ENCODE measurements at regions not wholly inside any gene's neighbourhood (a gene's known extent, or its start where the extent isn't known, plus 50 kb on each side); places are given as distances from the start of the nearest gene placed in this dataset.
"Not testable (repeated sequence)": the region's sequence is repeated elsewhere in the genome, so short reads cannot be mapped to it uniquely, and the experiment has no call there.

DNA sequence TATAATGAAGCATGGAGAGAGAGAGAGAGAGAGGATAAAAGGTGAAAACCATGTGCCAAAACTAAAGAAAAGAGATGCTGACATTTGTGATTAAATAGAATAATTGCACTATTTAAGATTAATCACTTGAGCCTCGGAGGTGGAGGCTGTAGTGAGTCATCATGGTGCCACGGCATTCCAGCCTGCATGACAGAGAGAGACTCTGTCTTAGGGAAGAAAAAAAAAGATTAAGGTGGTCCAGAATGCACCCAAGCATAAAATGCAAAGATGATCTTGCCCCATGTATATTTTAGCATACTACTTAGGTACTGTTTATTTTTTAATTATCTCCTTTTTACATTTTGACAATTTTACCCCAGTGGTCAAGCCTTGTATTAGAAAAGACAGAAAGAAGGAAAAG lies 742.5 kb downstream of the SPATA31A1 start:
- DNase-seq = peak in 31 of 42 donors; percentile 1 to 67 (median 16)
- intact Hi-C loops (cut with DNase I) = not testable (repeated sequence)

DNA sequence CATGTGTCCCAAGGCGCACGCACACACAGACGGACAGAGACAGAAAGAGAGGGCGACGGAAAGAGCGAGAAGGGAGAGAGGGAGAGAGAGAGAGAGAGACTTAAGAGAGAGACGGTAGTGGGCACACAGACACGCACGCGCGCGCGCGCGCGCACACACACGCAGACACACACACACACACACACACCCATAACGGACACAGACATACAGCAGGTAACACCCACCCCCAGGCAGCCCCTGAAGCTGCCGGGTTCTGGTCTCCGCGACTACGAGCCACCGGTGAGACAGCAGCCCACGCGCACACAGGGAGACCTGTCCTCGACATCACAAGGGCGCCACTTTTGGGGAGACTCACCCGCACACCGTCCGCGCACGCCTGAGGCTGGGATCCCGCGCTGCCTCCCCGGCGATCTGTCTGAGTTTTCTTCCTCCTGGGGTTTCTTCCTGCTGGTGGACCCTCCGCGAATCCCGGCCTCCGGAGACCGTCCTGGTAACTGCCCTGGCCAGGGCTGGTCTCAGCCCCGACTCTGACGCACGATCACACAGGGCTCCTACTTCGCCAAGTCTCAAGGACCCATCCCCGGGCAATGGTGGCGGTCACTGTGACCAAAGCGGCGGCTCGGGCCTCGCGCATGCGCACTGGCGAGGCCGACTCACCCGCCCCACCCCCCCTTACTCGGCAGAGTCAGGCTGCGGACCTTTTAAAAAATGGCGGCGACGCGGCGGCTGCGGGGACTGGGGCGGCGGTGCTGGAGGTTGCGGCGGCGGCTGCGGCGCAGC lies 750.7 kb downstream of the SPATA31A1 start:
- peak in 40 of 42 donors; percentile 1 to 73 (median 35) for DNase-seq
- intact Hi-C loops (cut with DNase I) = not testable (repeated sequence)

- intact Hi-C loops (cut with DNase I) = not testable (repeated sequence)
- peak in 3 of 42 donors; percentile 5 to 25 (median 6) for DNase-seq
Measured at GRCh38 chr9:40106783-40107248, 751.3 kb downstream of the SPATA31A1 start.

DNA sequence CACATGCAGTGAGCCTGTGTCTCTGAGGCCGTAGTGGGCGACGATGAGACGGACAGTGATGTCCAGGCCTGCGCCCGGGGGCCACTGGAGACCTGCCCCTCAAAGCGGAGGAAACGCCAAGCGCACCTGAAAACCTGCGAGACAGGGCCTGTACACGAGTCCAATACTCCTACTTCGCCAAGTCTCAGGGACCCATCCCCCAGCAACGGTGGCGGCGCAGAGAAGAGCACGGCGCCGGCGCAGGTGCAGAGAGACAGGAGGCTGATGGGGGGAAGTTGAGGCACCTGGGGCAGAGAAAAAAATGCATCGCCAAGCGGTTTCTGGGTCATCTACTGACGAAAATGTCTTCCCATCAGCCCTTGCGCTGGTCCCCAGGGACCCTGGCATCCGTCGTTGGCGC lies 751.8 kb downstream of the SPATA31A1 start:
- DNase-seq = peak in 2 of 42 donors; percentile 5 to 22
- intact Hi-C loops (cut with DNase I) = not testable (repeated sequence)

DNA sequence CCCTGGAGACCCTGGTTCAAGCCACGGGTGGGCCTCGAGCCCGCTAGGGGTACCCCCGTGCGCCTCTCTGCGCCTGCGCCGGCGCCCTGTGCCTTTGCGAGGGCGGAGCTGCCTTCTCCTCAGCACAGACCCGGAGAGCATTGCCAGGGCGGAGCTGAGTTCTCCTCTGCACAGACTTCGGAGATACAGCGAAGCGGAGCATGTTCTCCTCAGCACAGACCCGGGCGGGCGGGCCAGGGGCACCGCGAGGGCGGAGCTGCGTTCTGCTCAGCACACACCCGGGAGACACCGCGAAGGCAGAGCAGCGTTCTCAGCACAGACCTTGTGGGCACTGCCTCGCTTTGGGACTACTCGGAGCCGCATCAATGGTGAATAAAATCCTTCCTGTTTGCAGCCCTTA lies 753.0 kb downstream of the SPATA31A1 start:
- DNase-seq; intact Hi-C loops (cut with DNase I): not testable (repeated sequence)

DNA sequence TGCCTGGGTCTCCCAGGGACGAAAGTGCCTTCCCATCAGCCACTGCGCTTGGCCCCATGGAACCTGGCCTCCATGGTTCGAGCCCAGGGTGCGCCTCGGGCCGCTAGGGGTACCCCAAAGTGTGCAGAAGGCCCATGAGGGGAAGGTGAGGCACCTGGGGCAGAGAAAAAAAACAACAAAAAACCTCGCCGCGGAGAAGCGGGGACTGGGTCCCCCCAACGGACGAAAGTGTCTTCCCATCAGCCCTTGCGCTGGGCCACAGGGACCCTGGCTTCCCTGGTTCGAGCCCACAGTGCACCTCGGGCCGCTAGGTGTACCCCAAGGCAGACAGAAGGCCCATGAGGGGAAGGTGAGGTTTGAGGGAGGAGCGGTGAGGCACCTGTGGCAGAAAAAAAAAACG lies 755.3 kb downstream of the SPATA31A1 start:
- DNase-seq; intact Hi-C loops (cut with DNase I): not testable (repeated sequence)

DNA sequence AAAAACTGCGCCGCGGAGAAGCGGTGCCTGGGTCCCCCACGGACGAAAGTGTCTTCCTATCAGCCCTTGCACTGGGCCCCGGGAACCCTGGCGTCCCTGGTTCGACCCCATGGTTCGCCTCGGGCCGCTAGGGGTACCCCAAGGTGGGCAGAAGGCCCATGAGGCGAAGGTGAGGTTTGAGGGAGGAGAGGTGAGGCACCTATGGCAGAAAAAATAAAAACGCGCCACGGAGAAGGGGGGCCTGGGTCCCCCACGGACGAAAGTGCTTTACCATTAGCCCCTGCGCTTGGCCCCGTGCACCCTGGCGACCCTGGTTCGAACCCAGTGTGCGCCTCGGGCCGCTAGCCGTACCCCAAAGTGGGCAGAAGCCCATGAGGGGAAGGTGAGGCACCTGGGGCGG lies 756.1 kb downstream of the SPATA31A1 start:
- DNase-seq = peak in 3 of 42 donors; percentile 2 to 37 (median 14)
- intact Hi-C loops (cut with DNase I) = not testable (repeated sequence)

DNA sequence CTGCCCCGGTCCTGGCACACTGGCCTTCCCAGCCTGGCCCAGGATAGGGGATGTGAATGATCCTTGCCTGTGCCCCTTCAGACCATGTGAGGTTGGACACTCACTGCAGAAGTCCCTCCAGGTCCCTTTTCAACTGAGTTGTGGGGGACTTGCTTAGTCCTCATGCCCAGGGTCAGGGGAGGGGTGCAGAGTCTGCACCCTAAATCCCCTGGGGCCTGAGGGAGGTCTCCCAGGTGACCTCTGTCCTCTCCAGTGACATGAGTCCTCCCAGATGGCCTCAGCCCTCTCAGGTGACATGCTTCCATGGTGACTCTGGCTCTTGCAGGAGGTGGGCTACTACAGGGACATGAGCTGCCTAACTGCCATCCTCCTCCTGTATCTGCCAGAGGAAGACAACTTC lies 775.1 kb downstream of the SPATA31A1 start:
- intact Hi-C loops (cut with DNase I) = not testable (repeated sequence)

GRCh38 chr9:40169204-40169603 lies 813.7 kb downstream of the SPATA31A1 start:
- DNase-seq; intact Hi-C loops (cut with DNase I): not testable (repeated sequence)

More for the DNA sequence above, 775.1 kb downstream of the SPATA31A1 start:
- not testable (repeated sequence) for DNase-seq

- DNase-seq; intact Hi-C loops (cut with DNase I): not testable (repeated sequence)
Measured at GRCh38 chr9:40173316-40173715, 817.8 kb downstream of the SPATA31A1 start.

DNA sequence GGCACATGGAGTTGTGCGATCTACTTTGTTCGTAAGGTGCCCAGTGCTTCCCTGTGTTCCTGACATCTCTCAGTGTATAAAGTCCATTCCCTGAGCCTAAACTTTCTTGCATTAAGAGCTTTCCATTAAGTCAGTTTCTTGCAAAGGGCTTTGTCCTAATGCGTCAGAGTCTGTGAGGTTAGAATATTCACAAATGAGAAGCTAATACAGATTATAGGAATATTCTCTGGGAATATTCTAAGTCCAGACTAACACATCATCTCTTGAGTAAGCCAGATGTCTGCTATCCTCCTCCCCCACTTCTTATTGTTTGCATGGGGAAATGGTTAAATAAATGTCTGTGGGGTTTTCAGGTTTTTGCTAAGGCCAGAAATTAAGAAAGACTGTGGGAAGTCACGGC lies 818.6 kb downstream of the SPATA31A1 start:
- intact Hi-C loops (cut with DNase I); DNase-seq: not testable (repeated sequence)

DNA sequence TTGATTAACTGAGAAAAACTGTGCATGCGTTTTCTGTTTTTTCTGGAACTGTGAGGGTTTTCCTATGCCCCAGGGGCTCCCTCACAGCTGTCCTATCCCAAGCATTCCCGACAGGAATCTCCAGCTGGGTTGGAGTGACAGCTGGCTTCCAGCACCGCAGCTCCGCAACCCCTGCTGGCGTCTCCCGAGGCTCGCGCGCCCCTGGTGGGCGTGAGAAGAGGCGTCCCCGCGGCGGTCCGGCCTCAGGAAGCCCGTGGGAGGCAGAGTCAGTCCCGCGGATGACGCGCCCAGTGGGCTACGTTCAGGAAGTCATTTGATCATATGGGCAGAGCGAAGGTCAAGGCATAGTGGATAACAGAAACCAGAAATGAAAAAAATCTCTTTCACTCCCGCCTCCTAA lies 821.9 kb downstream of the SPATA31A1 start:
- DNase-seq = peak in 7 of 42 donors; percentile 1 to 56 (median 30)
- intact Hi-C loops (cut with DNase I) = not testable (repeated sequence)

DNA sequence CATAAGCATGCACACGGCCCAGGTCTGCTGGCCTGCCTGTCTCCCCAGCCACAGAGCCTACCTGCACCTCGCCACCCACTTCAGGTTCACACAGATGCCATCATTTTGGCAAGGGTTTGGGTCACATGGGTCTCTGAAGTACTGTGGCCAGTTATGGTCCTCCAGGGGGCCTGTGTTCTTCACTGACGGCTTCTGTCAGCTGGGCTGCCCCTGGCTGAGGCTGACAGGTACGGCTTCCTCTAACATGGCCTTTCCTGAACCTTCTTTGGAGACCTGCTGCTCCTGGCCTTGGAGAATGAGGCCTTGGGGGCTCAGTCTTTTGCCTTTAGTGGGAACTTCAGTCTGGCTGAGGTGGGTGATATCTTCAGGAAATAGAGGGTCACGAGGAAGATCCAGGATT lies 835.9 kb downstream of the SPATA31A1 start:
- DNase-seq; intact Hi-C loops (cut with DNase I): not testable (repeated sequence)

DNA sequence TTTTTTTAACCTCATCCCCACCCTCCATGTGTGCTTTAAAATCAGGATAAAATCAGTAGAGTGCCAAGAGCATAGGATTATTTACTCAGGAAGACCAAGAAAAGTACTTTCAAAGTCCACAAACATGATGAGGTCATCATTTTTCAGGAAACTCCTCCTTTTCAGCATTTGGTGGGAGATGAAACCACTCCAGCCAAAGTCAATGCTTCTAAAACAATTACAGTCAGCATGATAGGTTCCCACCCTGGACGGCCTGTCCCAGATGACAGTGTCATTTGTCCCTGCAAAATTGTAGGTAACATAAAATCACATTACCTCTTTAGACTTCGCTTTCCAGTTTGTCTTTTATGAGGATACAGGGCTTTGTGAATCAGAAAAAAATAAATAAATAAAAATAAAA lies 836.7 kb downstream of the SPATA31A1 start:
- DNase-seq; intact Hi-C loops (cut with DNase I): not testable (repeated sequence)

DNA sequence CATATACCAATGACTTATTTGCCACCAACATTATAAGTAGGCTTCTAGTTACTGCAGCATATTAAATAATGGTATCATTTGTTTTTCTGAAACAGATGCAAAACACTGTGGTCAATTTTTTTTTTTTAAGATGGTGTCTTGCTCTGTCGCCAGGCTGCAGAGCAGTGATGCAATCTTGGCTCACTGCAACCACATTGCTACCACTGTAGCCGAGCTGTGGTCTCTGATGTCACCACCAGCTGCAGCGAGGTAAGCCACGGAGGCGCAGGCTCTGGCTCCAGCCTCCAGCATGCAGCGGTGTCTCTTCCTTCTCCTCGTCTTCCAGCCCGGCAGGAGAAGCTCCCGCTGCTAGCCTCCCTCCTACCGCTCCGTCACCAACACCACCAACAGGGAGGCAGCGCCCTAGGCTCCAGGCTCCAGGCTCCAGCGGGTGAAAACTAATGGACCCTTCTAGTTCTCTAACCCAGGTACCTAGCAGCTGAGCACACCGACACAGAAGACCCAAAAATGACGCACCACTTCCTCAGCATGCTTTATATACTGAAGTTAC lies 840.8 kb downstream of the SPATA31A1 start:
- intact Hi-C loops (cut with DNase I); DNase-seq: not testable (repeated sequence)

GRCh38 chr9:40196803-40197202 lies 841.3 kb downstream of the SPATA31A1 start:
- DNase-seq; intact Hi-C loops (cut with DNase I): not testable (repeated sequence)

GRCh38 chr9:40221596-40222233 lies 866.2 kb downstream of the SPATA31A1 start:
- peak in 14 of 42 donors; percentile 1 to 32 (median 10) for DNase-seq

DNA sequence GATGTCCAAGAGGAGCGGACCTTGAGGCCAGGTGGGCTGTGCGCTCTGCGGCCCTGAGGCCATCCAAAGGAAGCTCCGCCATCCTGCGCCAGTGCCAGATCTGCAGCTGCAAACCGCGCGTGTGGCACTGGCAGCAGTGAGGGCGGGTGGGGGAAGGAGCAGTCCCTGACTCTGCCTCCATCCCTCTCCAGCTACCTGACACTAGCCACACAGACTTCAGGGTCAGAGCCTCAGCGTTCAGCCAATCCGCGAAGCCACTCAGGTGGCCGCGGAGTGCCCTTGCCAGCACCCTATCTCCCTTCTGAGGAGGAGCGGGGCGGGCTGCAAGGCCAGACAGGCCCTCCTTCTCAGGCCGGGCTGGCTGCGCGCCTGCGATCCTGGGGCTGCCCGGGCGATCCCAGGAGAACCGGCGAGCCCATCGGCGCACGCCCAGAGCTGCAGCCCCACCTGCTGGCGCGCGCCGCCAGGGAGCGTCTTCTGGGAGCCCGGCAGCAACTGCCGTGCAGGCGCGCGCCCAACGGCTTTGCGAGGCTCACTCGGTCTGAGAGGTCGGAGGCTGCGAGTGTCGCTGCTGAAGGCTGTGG lies 867.2 kb downstream of the SPATA31A1 start:
- peak in 32 of 42 donors; percentile 5 to 80 (median 42) for DNase-seq
- intact Hi-C loops (cut with DNase I) = not testable (repeated sequence)

More at GRCh38 chr9:40221596-40222233, 866.2 kb downstream of the SPATA31A1 start:
- intact Hi-C loops (cut with DNase I) = not testable (repeated sequence)

GRCh38 chr9:40223353-40223752 lies 867.9 kb downstream of the SPATA31A1 start:
- DNase-seq = peak in 30 of 42 donors; percentile 2 to 44 (median 14)
- intact Hi-C loops (cut with DNase I) = not testable (repeated sequence)

All from head of caudate nucleus (tissue), 42 donors.